HUES6 (cell line): ENCODE measurements at regions not wholly inside any gene's neighbourhood (a gene's known extent, or its start where the extent isn't known, plus 50 kb on each side); places are given as distances from the start of the nearest gene placed in this dataset.
"Not testable (repeated sequence)": the region's sequence is repeated elsewhere in the genome, so short reads cannot be mapped to it uniquely, and the experiment has no call there.

ENCODE experiments used
- H3K27ac ChIP-seq: 2 replicates; pipeline ENCODE4 v1.7.0; 2013; ENCODE audit warnings: low read depth, mild to moderate bottlenecking, low read length, inconsistent platforms
- H3K27me3 ChIP-seq: 2 replicates; pipeline ENCODE4 v1.6.1; 2013; ENCODE audit warnings: low read length; ENCODE audit not compliant: control insufficient read depth, insufficient read depth
- H3K36me3 ChIP-seq: 2 replicates; pipeline ENCODE4 v1.6.1; 2013; ENCODE audit warnings: low read length; ENCODE audit not compliant: control insufficient read depth, insufficient read depth
- H3K4me1 ChIP-seq: 2 replicates; pipeline ENCODE4 v1.6.1; 2013; ENCODE audit warnings: low read length; ENCODE audit not compliant: control insufficient read depth, insufficient read depth
- H3K4me3 ChIP-seq: 2 replicates; pipeline ENCODE4 v1.5.1; 2013; ENCODE audit warnings: low read depth, low read length
- H3K9ac ChIP-seq: one replicate; pipeline ENCODE4 v1.6.1; 2013; ENCODE audit warnings: mild to moderate bottlenecking, low read length
- H3K9me3 ChIP-seq: 2 replicates; pipeline ENCODE4 v1.6.1; 2013; ENCODE audit warnings: low read depth, low read length; ENCODE audit not compliant: control insufficient read depth, insufficient read depth

GRCh38 chr5:177847914-177848313 lies 65.2 kb upstream of the FAM153A start:
- H3K9ac ChIP-seq, H3K27me3 ChIP-seq, H3K4me1 ChIP-seq, H3K9me3 ChIP-seq, H3K27ac ChIP-seq, H3K4me3 ChIP-seq, H3K36me3 ChIP-seq: not testable (repeated sequence)

GRCh38 chr5:177846598-177846997 lies 63.9 kb upstream of the FAM153A start:
- not testable (repeated sequence) for H3K9ac ChIP-seq, H3K4me3 ChIP-seq, H3K27ac ChIP-seq, H3K36me3 ChIP-seq, H3K4me1 ChIP-seq, H3K27me3 ChIP-seq, H3K9me3 ChIP-seq

- H3K4me1 ChIP-seq, H3K4me3 ChIP-seq, H3K27ac ChIP-seq, H3K36me3 ChIP-seq, H3K27me3 ChIP-seq, H3K9me3 ChIP-seq, H3K9ac ChIP-seq: not testable (repeated sequence)
Observed at GRCh38 chr5:177845906-177846305, 63.2 kb upstream of the FAM153A start.

- not testable (repeated sequence) for H3K36me3 ChIP-seq, H3K27ac ChIP-seq, H3K4me1 ChIP-seq, H3K9me3 ChIP-seq, H3K9ac ChIP-seq, H3K4me3 ChIP-seq, H3K27me3 ChIP-seq
Observed at GRCh38 chr5:177836191-177836590, 53.5 kb upstream of the FAM153A start.
